ENCODE measurements at regions not wholly inside any gene's neighbourhood (a gene's known extent, or its start where the extent isn't known, plus 50 kb on each side); places are given as distances from the start of the nearest gene placed in this dataset.

- no peak for DNase-seq
These were observed 101.2 kb downstream of the HDGFL1 start for GRCh38 chr6:22670605-22671004.

GRCh38 chr6:22673474-22673873, 104.1 kb downstream of the HDGFL1 start:
- no peak for DNase-seq

- DNase-seq = no peak
These were observed 111.6 kb downstream of the HDGFL1 start for GRCh38 chr6:22680950-22681349.

GRCh38 chr6:22681761-22682160, 112.4 kb downstream of the HDGFL1 start:
- no peak for DNase-seq

DNA sequence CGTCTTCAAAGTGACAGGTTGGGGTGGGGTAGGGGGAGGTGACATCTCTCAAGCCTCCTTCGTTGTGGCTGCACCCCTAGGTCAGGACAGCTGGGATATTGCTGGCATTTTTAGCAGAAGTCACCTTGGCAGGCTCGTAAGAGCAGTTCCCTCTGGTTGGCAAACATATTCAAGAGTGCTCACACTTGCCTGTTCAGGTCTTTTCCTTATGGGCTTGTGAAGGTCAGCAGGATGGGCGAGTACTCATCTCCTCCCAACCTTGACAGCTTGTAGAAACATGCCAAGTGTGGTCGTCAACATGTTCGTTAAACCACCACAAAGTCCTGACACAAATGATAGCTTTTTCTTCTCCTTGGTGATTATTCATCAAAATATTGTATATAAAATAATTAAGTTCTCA, 113.6 kb downstream of the HDGFL1 start:
- DNase-seq = no peak

GRCh38 chr6:22690446-22690845, 121.1 kb downstream of the HDGFL1 start:
- DNase-seq = no peak

DNA sequence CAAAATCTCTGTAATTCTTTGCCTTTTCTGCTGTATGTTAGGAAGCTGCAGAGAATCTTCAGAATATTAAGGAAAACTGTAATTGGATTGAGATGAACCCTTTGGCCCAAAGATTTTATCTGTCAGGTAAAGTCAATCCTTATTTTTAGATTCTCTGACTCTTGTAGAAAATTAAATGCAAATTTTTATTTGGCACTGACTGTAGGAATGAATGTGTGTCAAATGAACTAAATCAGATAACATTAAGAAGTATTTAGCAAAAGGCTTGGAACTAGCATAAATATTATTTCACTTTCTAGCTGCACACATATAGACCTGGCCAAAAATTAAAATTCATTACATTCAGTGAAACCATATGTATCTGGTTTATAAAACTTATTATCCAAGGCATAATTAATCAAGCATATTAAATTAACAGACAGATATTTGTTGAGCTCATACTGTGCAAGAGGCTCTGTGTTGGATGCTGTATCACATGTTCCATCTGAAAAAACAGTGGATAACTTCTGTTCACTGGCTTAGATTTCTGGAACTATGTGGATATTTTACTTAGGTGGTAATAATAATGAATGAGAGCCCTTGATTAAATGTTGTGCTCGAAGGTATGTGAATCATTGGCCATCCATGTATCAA, 124.8 kb downstream of the HDGFL1 start:
- no peak for DNase-seq

DNA sequence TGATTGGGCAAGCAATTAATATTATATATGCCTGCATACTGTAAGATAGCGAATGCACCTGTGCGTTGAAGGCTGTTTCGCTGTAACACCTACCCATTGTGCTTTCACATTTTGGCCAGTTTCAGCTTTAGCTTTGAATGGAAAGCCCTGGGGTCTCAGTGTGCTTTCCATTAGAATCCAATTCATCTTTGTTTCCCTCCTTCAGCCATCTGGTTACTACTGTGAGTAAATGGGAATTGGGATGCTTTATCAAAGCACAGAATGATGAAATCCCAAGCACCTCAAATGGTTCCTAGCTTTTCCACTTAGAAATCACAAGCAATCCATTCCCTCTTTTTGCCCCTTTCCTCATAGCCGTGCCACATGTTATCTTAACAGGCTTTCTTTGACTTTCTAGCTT, 127.1 kb downstream of the HDGFL1 start:
- DNase-seq = no peak

- DNase-seq = no peak
These were observed 127.9 kb downstream of the HDGFL1 start for GRCh38 chr6:22697306-22697705.

DNA sequence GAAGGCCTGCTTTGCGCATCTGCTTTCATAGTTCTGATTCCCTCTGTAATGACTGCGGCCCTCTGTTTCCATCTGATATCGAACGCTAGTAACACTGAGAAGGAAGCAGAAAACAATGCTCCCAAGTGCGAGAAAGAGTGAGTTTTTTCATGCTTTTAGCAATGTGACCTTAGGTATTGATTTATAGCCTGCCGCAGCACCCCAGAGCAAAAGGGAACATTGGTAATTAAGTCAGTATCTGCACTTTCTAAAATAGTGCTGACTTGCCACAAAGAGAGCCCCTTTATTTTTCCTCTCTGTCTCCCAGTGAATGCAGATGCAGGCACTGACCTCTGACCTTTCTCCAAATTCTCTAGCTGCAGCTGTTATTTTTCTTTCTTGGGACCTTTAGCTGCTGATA, 129.8 kb downstream of the HDGFL1 start:
- DNase-seq = no peak

- DNase-seq = no peak
These were observed 137.3 kb downstream of the HDGFL1 start for GRCh38 chr6:22706651-22707050.

- no peak for DNase-seq
These were observed 139.1 kb downstream of the HDGFL1 start for GRCh38 chr6:22708469-22708868.

- DNase-seq = no peak
These were observed 140.4 kb downstream of the HDGFL1 start for GRCh38 chr6:22709803-22710202.

- DNase-seq = no peak
These were observed 147.4 kb downstream of the HDGFL1 start for GRCh38 chr6:22716721-22717120.

- no peak for DNase-seq
These were observed 148.5 kb downstream of the HDGFL1 start for GRCh38 chr6:22717915-22718314.

GRCh38 chr6:22722913-22723312, 153.5 kb downstream of the HDGFL1 start:
- DNase-seq = no peak

DNA sequence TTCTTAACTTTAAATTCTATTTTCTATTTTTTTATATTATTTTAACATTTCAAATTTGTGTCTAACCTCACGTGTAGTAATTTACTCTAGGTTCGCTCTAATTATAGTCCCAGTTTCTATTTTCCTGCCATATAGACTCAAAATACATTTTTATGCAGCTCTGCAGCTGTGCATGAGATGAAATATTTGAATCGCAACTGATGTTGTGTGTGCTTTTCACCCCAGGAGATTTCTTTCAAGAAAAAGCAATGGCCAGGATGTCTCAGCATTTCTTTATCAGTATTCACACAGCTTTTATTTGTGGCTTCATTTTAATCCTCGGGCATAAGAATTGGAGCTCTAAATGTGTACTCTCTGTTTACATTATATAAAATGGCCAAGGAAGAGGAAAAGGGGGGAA, 157.6 kb downstream of the HDGFL1 start:
- DNase-seq = no peak

DNA sequence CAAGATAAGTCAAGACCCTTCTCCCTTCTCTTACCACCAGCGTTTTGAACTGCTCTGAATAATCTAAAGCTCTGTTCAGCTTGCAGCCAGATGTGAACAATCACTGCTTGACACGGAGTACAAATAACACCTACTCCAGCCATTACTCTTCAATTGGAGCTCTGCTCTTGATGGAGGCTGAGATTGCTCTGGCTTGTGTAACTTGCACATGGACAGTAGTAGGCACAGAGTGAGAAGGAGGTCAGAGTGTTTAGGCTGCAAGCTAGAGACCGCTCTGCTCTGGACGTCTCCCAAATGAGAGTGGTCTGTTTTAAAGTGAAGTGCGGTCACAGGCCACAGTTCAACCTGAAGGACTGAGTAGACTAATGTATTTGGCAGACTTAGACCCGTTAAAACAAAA, 158.3 kb downstream of the HDGFL1 start:
- DNase-seq = no peak

DNA sequence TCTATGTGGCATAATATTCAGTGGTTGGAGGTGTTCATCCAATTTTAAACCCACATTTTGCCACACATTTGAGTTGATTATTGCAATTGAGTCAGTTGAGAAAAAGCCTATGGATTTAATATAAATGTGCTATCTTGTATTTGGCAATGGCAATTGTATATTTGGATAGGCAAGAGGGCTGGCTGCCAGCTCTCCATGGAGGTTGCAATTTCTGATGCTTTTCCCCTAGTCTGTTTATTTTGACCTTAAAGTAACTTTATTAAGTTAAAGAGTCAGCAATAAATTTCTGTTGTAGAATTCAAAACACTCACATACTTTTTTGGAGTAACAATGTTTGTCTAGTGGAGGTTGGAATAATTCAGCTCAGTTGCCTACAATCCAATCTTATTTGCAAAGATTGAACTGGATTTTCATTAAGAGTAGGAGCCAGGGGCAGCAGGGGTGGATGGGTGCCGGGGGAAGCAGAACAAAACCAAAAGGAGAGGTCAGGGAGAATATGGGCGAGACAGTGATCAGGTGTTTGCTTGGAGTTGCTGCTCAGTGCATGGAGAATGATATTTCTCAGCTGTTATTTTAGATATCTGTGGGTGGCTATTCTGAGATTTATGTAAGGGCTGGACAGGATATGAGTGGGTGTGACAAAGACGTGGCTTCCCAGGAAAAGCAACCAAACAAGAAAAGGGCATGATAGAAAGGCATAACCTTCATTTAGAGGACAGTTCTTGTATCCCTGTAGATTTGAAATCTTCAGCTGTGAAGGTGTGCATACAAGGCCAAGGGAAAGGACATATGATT, 163.0 kb downstream of the HDGFL1 start:
- peak; percentile 5 for DNase-seq

DNA sequence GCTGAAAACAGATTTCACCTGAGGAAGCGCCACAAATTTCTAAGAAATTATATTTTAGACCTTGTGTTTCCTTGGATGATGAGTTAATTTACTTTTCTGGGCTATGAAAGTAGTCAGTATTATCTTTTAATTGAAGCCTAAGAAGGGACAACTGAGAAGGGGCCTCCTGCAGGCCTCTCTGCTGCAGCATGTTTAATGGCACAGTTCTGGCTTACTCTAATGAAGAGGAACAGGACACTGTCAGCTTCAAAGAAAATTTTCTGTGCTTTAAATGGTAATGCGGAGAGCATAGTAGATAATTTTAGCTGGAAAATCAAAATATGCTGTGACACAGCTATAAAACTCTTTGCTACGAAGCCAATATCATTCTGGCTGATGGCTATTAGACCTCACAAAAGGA, 167.4 kb downstream of the HDGFL1 start:
- no peak for DNase-seq

- DNase-seq = peak; percentile 69
These were observed 168.0 kb downstream of the HDGFL1 start for GRCh38 chr6:22737331-22737730.

GRCh38 chr6:22738194-22738593, 168.8 kb downstream of the HDGFL1 start:
- DNase-seq = no peak

- no peak for DNase-seq
These were observed 178.2 kb downstream of the HDGFL1 start for GRCh38 chr6:22747571-22747970.

GRCh38 chr6:22748681-22749080, 179.3 kb downstream of the HDGFL1 start:
- DNase-seq = no peak

- no peak for DNase-seq
These were observed 180.3 kb downstream of the HDGFL1 start for GRCh38 chr6:22749696-22750095.
